ENCODE measurements at regions not wholly inside any gene's neighbourhood (a gene's known extent, or its start where the extent isn't known, plus 50 kb on each side); places are given as distances from the start of the nearest gene placed in this dataset.

- Histone ChIP-seq H3K27ac (ENCODE audit: low read depth, low read length) (no peak overlapping the region), H3K4me1 (ENCODE audit: insufficient read depth, low read length) (peaks cover 18% of the 10 kb centered on the region), H3K4me3 (ENCODE audit: insufficient read depth, low read length) (no peak overlapping the region), H4K20me1 (ENCODE audit: insufficient read depth, low read length) (no peaks in the 10 kb centered on the region), H2AFZ (ENCODE audit: low read length) (no peak overlapping the region), H3K27me3 (ENCODE audit: insufficient read depth, low read length) (no peaks in the 10 kb centered on the region), H3K79me2 (ENCODE audit: insufficient read depth, low read length) (no peaks in the 10 kb centered on the region), H3K4me2 (ENCODE audit: insufficient read depth, low read length) (no peak overlapping the region), H3K9me3 (ENCODE audit: low read depth, low read length) (no peaks in the 10 kb centered on the region), H3K36me3 (ENCODE audit: insufficient read depth, low read length) (no peaks in the 10 kb centered on the region)
- DNase-seq (ENCODE audit: insufficient read length, low spot score, missing footprints) = no peak
- no peak for TF ChIP-seq CTCF (IDR thresholded peaks at IDR 0.05; ENCODE audit: extremely low read depth, low read depth, low read length)
Measured at GRCh38 chr3:170814822-170815221, 55.2 kb downstream of the RPL22L1 start.

- H2AFZ ChIP-seq (ENCODE audit: low read length) = no peak overlapping the region
- DNase-seq (ENCODE audit: insufficient read length, low spot score, missing footprints) = no peak
- H3K4me2 ChIP-seq (ENCODE audit: insufficient read depth, low read length) = no peak overlapping the region
- no peaks in the 10 kb centered on the region for H3K9me3 ChIP-seq (ENCODE audit: low read depth, low read length)
- no peaks in the 10 kb centered on the region for H3K79me2 ChIP-seq (ENCODE audit: insufficient read depth, low read length)
- peaks cover 28% of the 10 kb centered on the region for H3K4me1 ChIP-seq (ENCODE audit: insufficient read depth, low read length)
- H3K27ac ChIP-seq (ENCODE audit: low read depth, low read length) = no peak overlapping the region
- no peaks in the 10 kb centered on the region for H4K20me1 ChIP-seq (ENCODE audit: insufficient read depth, low read length)
- no peaks in the 10 kb centered on the region for H3K27me3 ChIP-seq (ENCODE audit: insufficient read depth, low read length)
- TF ChIP-seq CTCF (IDR thresholded peaks at IDR 0.05; ENCODE audit: extremely low read depth, low read depth, low read length) = no peak
- no peak overlapping the region for H3K4me3 ChIP-seq (ENCODE audit: insufficient read depth, low read length)
- no peaks in the 10 kb centered on the region for H3K36me3 ChIP-seq (ENCODE audit: insufficient read depth, low read length)
Measured at GRCh38 chr3:170813266-170813665, 56.7 kb downstream of the RPL22L1 start.

GRCh38 chr3:170811928-170812591, 57.9 kb downstream of the RPL22L1 start:
- Histone ChIP-seq H4K20me1 (ENCODE audit: insufficient read depth, low read length) (no peaks in the 10 kb centered on the region), H3K36me3 (ENCODE audit: insufficient read depth, low read length) (no peaks in the 10 kb centered on the region), H3K9me3 (ENCODE audit: low read depth, low read length) (no peaks in the 10 kb centered on the region), H3K4me3 (ENCODE audit: insufficient read depth, low read length) (no peak overlapping the region), H3K27ac (ENCODE audit: low read depth, low read length) (no peak overlapping the region), H2AFZ (ENCODE audit: low read length) (no peak overlapping the region), H3K4me2 (ENCODE audit: insufficient read depth, low read length) (no peak overlapping the region), H3K4me1 (ENCODE audit: insufficient read depth, low read length) (peaks cover 28% of the 10 kb centered on the region), H3K27me3 (ENCODE audit: insufficient read depth, low read length) (no peaks in the 10 kb centered on the region), H3K79me2 (ENCODE audit: insufficient read depth, low read length) (no peaks in the 10 kb centered on the region)
- peak; percentile 80 for DNase-seq (ENCODE audit: insufficient read length, low spot score, missing footprints)
- TF ChIP-seq CTCF (IDR thresholded peaks at IDR 0.05; ENCODE audit: extremely low read depth, low read depth, low read length) = peak; percentile 97

- DNase-seq (ENCODE audit: insufficient read length, low spot score, missing footprints) = no peak
- H3K4me3 ChIP-seq (ENCODE audit: insufficient read depth, low read length) = no peak overlapping the region
- H3K9me3 ChIP-seq (ENCODE audit: low read depth, low read length) = no peaks in the 10 kb centered on the region
- no peak overlapping the region for H3K27ac ChIP-seq (ENCODE audit: low read depth, low read length)
- H3K36me3 ChIP-seq (ENCODE audit: insufficient read depth, low read length) = no peaks in the 10 kb centered on the region
- H3K79me2 ChIP-seq (ENCODE audit: insufficient read depth, low read length) = no peaks in the 10 kb centered on the region
- H3K4me2 ChIP-seq (ENCODE audit: insufficient read depth, low read length) = no peak overlapping the region
- no peak overlapping the region for H2AFZ ChIP-seq (ENCODE audit: low read length)
- no peaks in the 10 kb centered on the region for H3K27me3 ChIP-seq (ENCODE audit: insufficient read depth, low read length)
- TF ChIP-seq CTCF (IDR thresholded peaks at IDR 0.05; ENCODE audit: extremely low read depth, low read depth, low read length) = no peak
- H4K20me1 ChIP-seq (ENCODE audit: insufficient read depth, low read length) = no peaks in the 10 kb centered on the region
- H3K4me1 ChIP-seq (ENCODE audit: insufficient read depth, low read length) = peaks cover 29% of the 10 kb centered on the region
Measured at GRCh38 chr3:170811515-170811914, 58.5 kb downstream of the RPL22L1 start.

Data from osteoblast (primary cell).